Endothelial cell of umbilical vein (primary cell): ENCODE measurements at regions not wholly inside any gene's neighbourhood (a gene's known extent, or its start where the extent isn't known, plus 50 kb on each side); places are given as distances from the start of the nearest gene placed in this dataset.

Experiments used
- BruUV-seq: library from RNA; stranded (reverse); fragments of 400-500 nt; replicated peaks from 2 replicates; lab custom pipeline; 2021; lab: Mats Ljungman, UMichigan
- CTCF ChIA-PET: fragments of 300-600, 350-600 bp; sonication (Branson Sonifier 250); formaldehyde crosslinking; loops from one replicate; lab custom pipeline; 2021; ENCODE audit warnings: antibody characterized with exemption, inconsistent platforms; lab: Charles Lee
- POLR2A ChIA-PET: fragments of 300-600, 350-600 bp; sonication (Branson Sonifier 250); formaldehyde crosslinking; loops from one replicate; lab custom pipeline; 2021; ENCODE audit warnings: antibody characterized with exemption, inconsistent platforms; lab: Charles Lee
- DNase-seq: peaks from one replicate; pipeline ENCODE4 v3.0.0-alpha.2; 2011; ENCODE audit warnings: low read depth, low spot score
- FAIRE-seq: peaks from 2 replicates; lab custom pipeline; 2011; peaks lifted over from hg19 to GRCh38; lab: Jason Lieb, UNC
- H2AFZ ChIP-seq: 2 replicates; pipeline ENCODE4 v1.6.0; 2012; ENCODE audit warnings: low read depth, low read length, control low read depth, inconsistent platforms
- H3K27ac ChIP-seq: 2 replicates; pipeline ENCODE4 v1.5.1; 2011; ENCODE audit warnings: low read depth, mild to moderate bottlenecking, control low read depth, low read length, moderate library complexity; ENCODE audit not compliant: insufficient read depth
- H3K27me3 ChIP-seq, 2 experiments: 2 replicates each; pipeline versions ENCODE4 v1.6.0 to v1.6.1; 2011; ENCODE audit warnings: low read length in 2 of 2, mixed read lengths in 1 of 2; ENCODE audit not compliant: control insufficient read depth in 2 of 2, insufficient read depth in 2 of 2
- H3K36me3 ChIP-seq, 2 experiments: 2 replicates in 1 of 2; 3 replicates in 1 of 2; pipeline ENCODE4 v1.5.1; 2011; ENCODE audit warnings: low read length in 2 of 2, mild to moderate bottlenecking in 1 of 2, moderate library complexity in 1 of 2; ENCODE audit not compliant: control insufficient read depth in 2 of 2, insufficient read depth in 2 of 2; ENCODE audit errors: extremely low read depth in 1 of 2
- H3K4me1 ChIP-seq: 3 replicates; pipeline ENCODE4 v1.5.1; 2011; ENCODE audit warnings: mild to moderate bottlenecking, low read length; ENCODE audit not compliant: control insufficient read depth, insufficient read depth; ENCODE audit errors: extremely low read depth
- H3K4me2 ChIP-seq: 2 replicates; pipeline ENCODE4 v1.6.1; 2011; ENCODE audit warnings: low read length, control low read depth, mixed read lengths; ENCODE audit not compliant: insufficient read depth
- H3K4me3 ChIP-seq, 3 experiments: fragments of 200-600 bp in 1 of 3; sonication (generic), shearing (Covaris generic) in 1 of 3; replicated peaks in 1 of 3; 2 replicates each; pipeline ENCODE4 v1.5.1; 2011 to 2016; ENCODE audit warnings: control low read depth in 3 of 3, low read length in 3 of 3, mild to moderate bottlenecking in 2 of 3, inconsistent platforms in 1 of 3, low read depth in 1 of 3, moderate library complexity in 1 of 3; ENCODE audit not compliant: insufficient read depth in 1 of 3
- H3K79me2 ChIP-seq: 2 replicates; pipeline ENCODE4 v1.6.0; 2012; ENCODE audit warnings: low read length, inconsistent platforms; ENCODE audit not compliant: control insufficient read depth, insufficient read depth
- H3K9ac ChIP-seq: replicated peaks from 2 replicates; pipeline ENCODE3; 2011; ENCODE audit warnings: low read length, control low read depth; ENCODE audit not compliant: insufficient read depth; ENCODE audit errors: extremely low read depth
- H3K9me1 ChIP-seq: replicated peaks from 3 replicates; pipeline ENCODE4 v1.6.0; 2011; ENCODE audit warnings: mild to moderate bottlenecking, low read length; ENCODE audit not compliant: control insufficient read depth, insufficient read depth; ENCODE audit errors: extremely low read depth
- H3K9me3 ChIP-seq: replicated peaks from 2 replicates; pipeline ENCODE4 v1.5.1; 2012; ENCODE audit warnings: low read length, inconsistent platforms; ENCODE audit not compliant: control insufficient read depth, insufficient read depth
- H4K20me1 ChIP-seq: replicated peaks from 2 replicates; pipeline ENCODE3; 2011; ENCODE audit warnings: mild to moderate bottlenecking, low read length; ENCODE audit not compliant: control insufficient read depth, insufficient read depth; ENCODE audit errors: extremely low read depth
- EZH2 ChIP-seq: IDR thresholded peaks from 2 replicates; pipeline ENCODE4 v1.6.1; 2012; ENCODE audit warnings: borderline replicate concordance, low read depth, mild to moderate bottlenecking, moderate library complexity, low read length, inconsistent platforms; ENCODE audit not compliant: severe bottlenecking
- FOS ChIP-seq: IDR thresholded peaks from 2 replicates; pipeline ENCODE4 v1.6.1; 2011; ENCODE audit warnings: mild to moderate bottlenecking, low read length, moderate library complexity, borderline replicate concordance; ENCODE audit not compliant: insufficient read depth
- GATA2 ChIP-seq: IDR thresholded peaks from 2 replicates; pipeline ENCODE4 v1.7.0; 2011; ENCODE audit warnings: low read depth, mild to moderate bottlenecking, moderate library complexity, mixed read lengths, low read length; ENCODE audit not compliant: insufficient read length, insufficient read depth
- JUN ChIP-seq: IDR thresholded peaks from 2 replicates; pipeline ENCODE4 v1.6.1; 2011; ENCODE audit warnings: borderline replicate concordance, low read depth; ENCODE audit not compliant: insufficient read length, insufficient read depth
- MYC ChIP-seq: IDR thresholded peaks from one replicate; pipeline ENCODE4 v1.6.1; 2011; ENCODE audit warnings: mild to moderate bottlenecking, low read depth, low read length
- POLR2A ChIP-seq: IDR thresholded peaks from 2 replicates; pipeline ENCODE4 v1.6.1; 2012; ENCODE audit warnings: low read depth, mild to moderate bottlenecking, control low read depth, low read length
- POLR2AphosphoS5 ChIP-seq: IDR thresholded peaks from 2 replicates; pipeline ENCODE4 v1.6.1; 2012; ENCODE audit warnings: low read depth, mild to moderate bottlenecking, control low read depth, low read length, moderate library complexity; ENCODE audit not compliant: insufficient read depth
- dilution Hi-C: fragments of 300-500 bp; cut with MboI; formaldehyde crosslinking; loops from one replicate; pipeline ENCODE4 v1.15.0; 2019; ENCODE audit warnings: low sequenced_read_pairs; ENCODE audit not compliant: extremely low pct_ligation_motif_present
- intact Hi-C: fragments of 100-400 bp; cut with micrococcal nuclease; formaldehyde crosslinking; loops from one replicate; pipeline ENCODE4 v1.10.0; 2022
- TF ChIP-seq, protein P1 (sequence below), 2 donors: IDR thresholded peaks; 1 replicate in 1 of 2; 2 replicates in 1 of 2; pipeline ENCODE4 v1.5.1; 2011; ENCODE audit warnings: low read length in 2 of 2, mild to moderate bottlenecking in 2 of 2, moderate library complexity in 2 of 2, control low read depth in 1 of 2, inconsistent platforms in 1 of 2, low read depth in 1 of 2; ENCODE audit not compliant: insufficient read depth in 1 of 2; ENCODE audit errors: extremely low read depth in 1 of 2
- TF ChIP-seq, protein P2 (sequence below): IDR thresholded peaks from 2 replicates; pipeline ENCODE4 v1.6.1; 2011; ENCODE audit not compliant: insufficient read depth, insufficient read length

DNA sequence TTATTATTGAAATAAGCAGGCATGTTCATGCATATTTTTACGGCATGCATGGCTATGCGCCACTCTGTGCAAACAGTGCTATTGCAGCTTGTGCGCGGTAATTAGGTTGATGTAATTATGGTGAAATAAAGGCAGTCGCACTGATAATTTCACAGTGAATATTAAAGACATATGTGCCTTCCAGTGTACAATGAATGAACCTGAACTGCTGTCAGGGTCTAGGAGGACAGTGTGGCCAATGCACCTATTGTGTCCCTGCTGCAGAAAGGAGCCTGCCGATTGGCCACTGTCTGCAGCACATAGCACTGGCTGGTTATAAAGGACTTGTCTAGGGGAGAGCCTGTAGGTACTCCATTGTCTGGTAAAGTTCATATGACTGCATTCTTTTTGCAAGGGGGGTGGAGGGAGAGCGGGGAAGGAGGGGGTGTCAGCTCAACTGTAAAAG is 340.4 kb downstream of the USP25 start:
- Histone ChIP-seq H2AFZ (no peak overlapping the region), H3K9me1 (no peaks in the 10 kb centered on the region), H3K4me1 (no peaks in the 10 kb centered on the region), H4K20me1 (no peaks in the 10 kb centered on the region), H3K36me3 (no peaks in the 10 kb centered on the region), H3K79me2 (no peaks in the 10 kb centered on the region), H3K4me2 (no peak overlapping the region), H3K4me3 (no peak overlapping the region), H3K9ac (no peak overlapping the region), H3K27me3 (no peaks in the 10 kb centered on the region), H3K9me3 (no peaks in the 10 kb centered on the region), H3K27ac (no peak overlapping the region)
- no TSS peak for BruUV-seq
- dilution Hi-C loops (no loop called here), intact Hi-C loops (no loop called here)
- ChIA-PET POLR2A (no interaction called here), CTCF (no interaction called here)
- TF ChIP-seq POLR2A (no peak), GATA2 (no peak), EZH2 (no peak), POLR2AphosphoS5 (no peak)
- TF ChIP-seq, protein P1, sequence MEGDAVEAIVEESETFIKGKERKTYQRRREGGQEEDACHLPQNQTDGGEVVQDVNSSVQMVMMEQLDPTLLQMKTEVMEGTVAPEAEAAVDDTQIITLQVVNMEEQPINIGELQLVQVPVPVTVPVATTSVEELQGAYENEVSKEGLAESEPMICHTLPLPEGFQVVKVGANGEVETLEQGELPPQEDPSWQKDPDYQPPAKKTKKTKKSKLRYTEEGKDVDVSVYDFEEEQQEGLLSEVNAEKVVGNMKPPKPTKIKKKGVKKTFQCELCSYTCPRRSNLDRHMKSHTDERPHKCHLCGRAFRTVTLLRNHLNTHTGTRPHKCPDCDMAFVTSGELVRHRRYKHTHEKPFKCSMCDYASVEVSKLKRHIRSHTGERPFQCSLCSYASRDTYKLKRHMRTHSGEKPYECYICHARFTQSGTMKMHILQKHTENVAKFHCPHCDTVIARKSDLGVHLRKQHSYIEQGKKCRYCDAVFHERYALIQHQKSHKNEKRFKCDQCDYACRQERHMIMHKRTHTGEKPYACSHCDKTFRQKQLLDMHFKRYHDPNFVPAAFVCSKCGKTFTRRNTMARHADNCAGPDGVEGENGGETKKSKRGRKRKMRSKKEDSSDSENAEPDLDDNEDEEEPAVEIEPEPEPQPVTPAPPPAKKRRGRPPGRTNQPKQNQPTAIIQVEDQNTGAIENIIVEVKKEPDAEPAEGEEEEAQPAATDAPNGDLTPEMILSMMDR (IDR thresholded peaks at IDR 0.05; ENCODE audit: extremely low read depth in 1 of 2, insufficient read depth in 1 of 2, low read depth in 1 of 2, low read length in 2 of 2) = no peak
- DNase-seq (no peak), FAIRE-seq (no peak)

DNA sequence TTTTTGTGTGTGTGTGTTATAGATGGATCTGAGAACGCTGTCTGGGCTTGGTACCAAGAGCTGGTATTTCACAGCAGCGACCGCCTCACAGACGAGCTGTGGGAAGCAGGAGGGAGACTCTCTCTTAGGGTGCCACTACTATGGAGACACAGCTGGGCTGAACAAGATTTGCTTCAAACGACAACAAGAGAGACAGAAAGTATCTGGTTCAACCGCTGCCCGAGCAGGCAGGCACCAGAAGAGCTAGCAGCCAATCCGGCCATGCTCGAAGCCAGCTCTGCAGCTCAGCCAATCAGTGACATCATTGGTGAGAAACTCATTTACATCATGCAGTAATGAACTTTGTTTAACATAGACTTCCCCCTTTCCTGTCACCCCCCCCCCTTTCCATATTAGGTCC is 341.3 kb downstream of the USP25 start:
- DNase-seq = no peak
- Histone ChIP-seq H3K4me1 (no peaks in the 10 kb centered on the region), H3K9me3 (no peaks in the 10 kb centered on the region), H3K36me3 (no peaks in the 10 kb centered on the region), H3K9ac (no peak overlapping the region), H3K27me3 (no peaks in the 10 kb centered on the region), H2AFZ (no peak overlapping the region), H3K4me2 (no peak overlapping the region), H3K27ac (no peak overlapping the region), H4K20me1 (no peaks in the 10 kb centered on the region), H3K79me2 (no peaks in the 10 kb centered on the region), H3K9me1 (no peaks in the 10 kb centered on the region), H3K4me3 (no peak overlapping the region)
- intact Hi-C loops = no loop called here
- dilution Hi-C loops = no loop called here
- TF ChIP-seq MYC (no peak), POLR2A (no peak), JUN (no peak), POLR2AphosphoS5 (no peak), EZH2 (no peak), FOS (no peak), GATA2 (no peak)
- TF ChIP-seq, protein P2, sequence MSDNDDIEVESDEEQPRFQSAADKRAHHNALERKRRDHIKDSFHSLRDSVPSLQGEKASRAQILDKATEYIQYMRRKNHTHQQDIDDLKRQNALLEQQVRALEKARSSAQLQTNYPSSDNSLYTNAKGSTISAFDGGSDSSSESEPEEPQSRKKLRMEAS = no peak
- TF ChIP-seq, protein P1 (IDR thresholded peaks at IDR 0.05; ENCODE audit: extremely low read depth in 1 of 2, insufficient read depth in 1 of 2, low read depth in 1 of 2, low read length in 2 of 2) = no peak
- ChIA-PET CTCF (no interaction called here), POLR2A (no interaction called here)
- FAIRE-seq = no peak
- no TSS peak for BruUV-seq
